Lung (tissue), 11 donors: ENCODE measurements at regions not wholly inside any gene's neighbourhood (a gene's known extent, or its start where the extent isn't known, plus 50 kb on each side); places are given as distances from the start of the nearest gene placed in this dataset.

Experiments
- ATAC-seq: fragments of 200-7000 bp; cut with Tn5 transposase; one replicate; pipeline ENCODE4 v1.9.1; 2020; ENCODE audit warnings: moderate number of reproducible peaks; ENCODE audit not compliant: insufficient read depth, low FRiP score
- DNase-seq, 3 donors: peaks; one replicate each; pipeline ENCODE4 v3.0.0-alpha.2; 2013 to 2017
- H3K27ac ChIP-seq, 2 donors: one replicate each; pipeline ENCODE4 v1.5.1; 2013; ENCODE audit warnings: mild to moderate bottlenecking in 2 of 2, moderate library complexity in 2 of 2, control low read depth in 1 of 2, inconsistent platforms in 1 of 2, low read depth in 1 of 2, low read length in 1 of 2
- H3K27me3 ChIP-seq, 3 donors: one replicate each; pipeline ENCODE4 v1.5.1; 2013; ENCODE audit warnings: low read length in 2 of 3; ENCODE audit not compliant: control insufficient read depth in 3 of 3, insufficient read depth in 3 of 3
- H3K36me3 ChIP-seq, 4 donors: one replicate each; pipeline ENCODE4 v1.5.1; 2013; ENCODE audit warnings: low read length in 4 of 4, mild to moderate bottlenecking in 1 of 4, moderate library complexity in 1 of 4; ENCODE audit not compliant: control insufficient read depth in 4 of 4, insufficient read depth in 4 of 4
- H3K4me1 ChIP-seq, 5 donors: one replicate each; pipeline ENCODE4 v1.5.1; 2013; ENCODE audit warnings: low read length in 5 of 5, mild to moderate bottlenecking in 2 of 5, moderate library complexity in 1 of 5; ENCODE audit not compliant: control insufficient read depth in 5 of 5, insufficient read depth in 5 of 5
- H3K4me3 ChIP-seq: one replicate; pipeline ENCODE4 v1.5.1; 2013; ENCODE audit warnings: mild to moderate bottlenecking, control low read depth, moderate library complexity
- H3K9ac ChIP-seq, 2 donors: one replicate each; pipeline ENCODE4 v1.5.1; 2013; ENCODE audit warnings: low read length in 2 of 2, control low read depth in 1 of 2; ENCODE audit not compliant: insufficient read depth in 1 of 2
- H3K9me3 ChIP-seq, 4 donors: one replicate each; pipeline ENCODE4 v1.5.1; 2013; ENCODE audit warnings: low read length in 3 of 4, mild to moderate bottlenecking in 1 of 4, moderate library complexity in 1 of 4; ENCODE audit not compliant: control insufficient read depth in 4 of 4, insufficient read depth in 3 of 4
- CTCF ChIP-seq: IDR thresholded peaks from 2 replicates; pipeline ENCODE4 v1.5.1; 2012; ENCODE audit warnings: mild to moderate bottlenecking; ENCODE audit errors: control extremely low read depth, extremely low read depth
- WGBS, 2 donors: extraction: QIAGEN DNeasy Blood & Tissue Kit; methylation state at CpG; one replicate each; pipeline ENCODE4 v1.1.7; 2013; 5-methylcytosine and 5-hydroxymethylcytosine counted together
- donor health status: control.
- donor health status: control.
- donor health status: Bipolar disorder and iron deficiency.
- donor health status: healthy.
- donor health status: DM: yes; HTN: yes; CAD: no.

GRCh38 chr13:22018836-22019210 lies 347.9 kb downstream of the FGF9 start:
- Histone ChIP-seq H3K36me3 (no peaks in the 10 kb centered on the region), H3K4me3 (no peak overlapping the region), H3K4me1 (peaks cover 0 to 9% (median 0%) of the 10 kb centered on the region in 5 donors), H3K27ac (no peak overlapping the region), H3K9me3 (no peaks in the 10 kb centered on the region), H3K27me3 (no peaks in the 10 kb centered on the region), H3K9ac (no peak overlapping the region)
- 93 to 95% methylated on average over 4 of the region's 4 CpGs for WGBS, 2 donors
- ATAC-seq (no peak), DNase-seq (peak in 1 of 3 donors; percentile 19)
- TF ChIP-seq CTCF = no peak

GRCh38 chr13:22024381-22024994 lies 353.6 kb downstream of the FGF9 start:
- Histone ChIP-seq H3K27ac (no peak overlapping the region), H3K4me3 (no peak overlapping the region), H3K27me3 (no peaks in the 10 kb centered on the region), H3K9me3 (no peaks in the 10 kb centered on the region), H3K4me1 (peaks cover 0 to 1% (median 0%) of the 10 kb centered on the region in 5 donors), H3K36me3 (no peaks in the 10 kb centered on the region), H3K9ac (no peak overlapping the region)
- no peak for ATAC-seq
- 84 to 89% methylated on average over 8 of the region's 8 CpGs for WGBS, 2 donors
- TF ChIP-seq CTCF = no peak
- DNase-seq = no peak

DNA sequence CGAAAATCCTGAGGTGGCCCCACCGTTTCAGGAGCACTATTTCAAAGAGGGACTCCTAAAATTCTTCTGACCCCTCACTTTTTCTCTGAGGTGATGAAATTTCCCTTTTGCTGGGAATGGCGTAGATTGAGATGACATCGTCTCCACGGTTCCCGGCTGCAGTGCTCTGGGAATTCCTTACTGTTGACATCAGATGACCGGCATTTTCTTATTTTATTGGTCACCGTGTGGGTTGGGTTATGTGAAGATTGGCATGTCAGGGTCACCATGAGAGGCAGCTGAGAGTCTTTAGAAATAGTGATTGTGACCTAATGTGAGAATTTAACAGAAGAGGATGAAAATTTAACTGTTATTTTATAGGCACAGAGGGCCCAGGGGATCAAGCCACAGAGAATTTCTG lies 356.7 kb downstream of the FGF9 start:
- TF ChIP-seq CTCF = no peak
- DNase-seq (no peak), ATAC-seq (no peak)
- H3K4me1 ChIP-seq = peaks cover 0 to 1% (median 0%) of the 10 kb centered on the region in 5 donors
- H3K9me3 ChIP-seq = no peaks in the 10 kb centered on the region
- no peak overlapping the region for H3K4me3 ChIP-seq
- H3K9ac ChIP-seq = no peak overlapping the region
- 92% methylated on average over 8 of the region's 8 CpGs for WGBS, 2 donors
- H3K36me3 ChIP-seq = no peaks in the 10 kb centered on the region
- no peak overlapping the region for H3K27ac ChIP-seq
- H3K27me3 ChIP-seq = no peaks in the 10 kb centered on the region

GRCh38 chr13:22028831-22029230 lies 358.0 kb downstream of the FGF9 start:
- H3K9ac ChIP-seq = no peak overlapping the region
- DNase-seq = no peak
- TF ChIP-seq CTCF = no peak
- no peaks in the 10 kb centered on the region for H3K27me3 ChIP-seq
- no peak overlapping the region for H3K27ac ChIP-seq
- H3K9me3 ChIP-seq = no peaks in the 10 kb centered on the region
- H3K36me3 ChIP-seq = no peaks in the 10 kb centered on the region
- peaks cover 0 to 1% (median 0%) of the 10 kb centered on the region in 5 donors for H3K4me1 ChIP-seq
- H3K4me3 ChIP-seq = no peak overlapping the region
- WGBS, 2 donors = 85 to 91% methylated on average over 7 of the region's 7 CpGs
- ATAC-seq = no peak
